Smooth muscle cell (in vitro differentiated cells): ENCODE measurements at regions not wholly inside any gene's neighbourhood (a gene's known extent, or its start where the extent isn't known, plus 50 kb on each side); places are given as distances from the start of the nearest gene placed in this dataset.

Source experiments
- DNase-seq: peaks from one replicate; lab custom pipeline; 2025; ENCODE audit not compliant: unreplicated experiment; lab: John Stamatoyannopoulos, UW
- H2AFZ ChIP-seq: fragments of 200-600 bp; sonication (generic); 2 replicates; pipeline ENCODE4 v1.6.0; 2016; ENCODE audit warnings: antibody characterized with exemption, low read depth, mild to moderate bottlenecking
- H3F3A ChIP-seq: fragments of 200-600 bp; sonication (generic); 2 replicates; pipeline ENCODE4 v1.6.0; 2017; ENCODE audit warnings: antibody characterized with exemption, low read depth
- H3K27ac ChIP-seq: fragments of 200-600 bp; sonication (generic); 2 replicates; pipeline ENCODE4 v1.5.1; 2016; ENCODE audit warnings: low read depth, mild to moderate bottlenecking
- H3K27me3 ChIP-seq: fragments of 200-600 bp; sonication (generic); 2 replicates; pipeline ENCODE4 v1.6.1; 2016; ENCODE audit warnings: low read depth, mild to moderate bottlenecking
- H3K36me3 ChIP-seq: fragments of 200-600 bp; sonication (generic); 2 replicates; pipeline ENCODE4 v1.5.1; 2016; ENCODE audit warnings: low read depth
- H3K4me1 ChIP-seq: fragments of 200-600 bp; sonication (generic); 2 replicates; pipeline ENCODE4 v1.5.1; 2016; ENCODE audit warnings: low read depth
- H3K4me2 ChIP-seq: fragments of 200-600 bp; sonication (generic); 2 replicates; pipeline ENCODE4 v1.6.0; 2016; ENCODE audit warnings: mild to moderate bottlenecking
- H3K4me3 ChIP-seq: fragments of 200-600 bp; sonication (generic); 2 replicates; pipeline ENCODE4 v1.5.1; 2016; ENCODE audit warnings: mild to moderate bottlenecking
- H3K79me2 ChIP-seq: fragments of 200-600 bp; sonication (generic); 2 replicates; pipeline ENCODE4 v1.6.0; 2016; ENCODE audit warnings: low read depth, mild to moderate bottlenecking
- H3K9ac ChIP-seq: fragments of 200-600 bp; sonication (generic); 2 replicates; pipeline ENCODE4 v1.6.0; 2016; ENCODE audit warnings: low read depth
- H3K9me3 ChIP-seq: fragments of 200-600 bp; sonication (generic); replicated peaks from 2 replicates; pipeline ENCODE4 v1.5.1; 2016; ENCODE audit warnings: low read depth
- H4K20me1 ChIP-seq: fragments of 200-600 bp; sonication (generic); 2 replicates; pipeline ENCODE4 v1.6.0; 2016; ENCODE audit warnings: low read depth
- WGBS: methylation state at CpG from one replicate; pipeline ENCODE4 v1.1.7; 2016; ENCODE audit warnings: low lambda C conversion rate; 5-methylcytosine and 5-hydroxymethylcytosine counted together
- TF ChIP-seq, protein P1 (sequence below): fragments of 200-600 bp; sonication (generic); IDR thresholded peaks from 2 replicates; pipeline ENCODE4 v1.5.1; 2017; ENCODE audit warnings: borderline replicate concordance, mild to moderate bottlenecking, antibody characterized with exemption; ENCODE audit not compliant: insufficient read depth, poor library complexity, severe bottlenecking

DNA sequence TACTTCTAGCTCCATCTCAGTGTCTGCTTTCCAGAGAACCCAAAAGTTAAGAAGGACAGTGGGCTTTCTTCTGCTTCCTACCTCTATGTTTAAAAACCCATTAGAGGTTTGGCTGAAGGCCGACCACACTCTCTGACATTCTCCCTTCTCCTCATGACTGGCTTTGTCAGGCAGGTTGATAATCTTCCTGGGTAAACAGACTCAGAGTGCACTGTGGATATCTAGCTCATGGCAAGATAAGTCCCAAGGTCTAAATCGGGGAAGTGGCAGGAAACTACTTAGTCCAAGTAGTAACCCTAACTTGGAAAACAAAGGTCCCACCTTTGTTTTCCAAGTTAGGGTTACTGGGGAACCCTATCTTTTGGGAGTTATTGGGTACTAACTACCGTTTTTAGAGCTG, 161.9 kb upstream of the SPAG17 start:
- Histone ChIP-seq H3K79me2 (no peaks in the 10 kb centered on the region), H3K4me3 (no peak overlapping the region), H3K4me2 (no peak overlapping the region), H4K20me1 (no peaks in the 10 kb centered on the region), H3K4me1 (no peaks in the 10 kb centered on the region), H3K27me3 (no peaks in the 10 kb centered on the region), H3K9me3 (no peaks in the 10 kb centered on the region), H3F3A (no peaks in the 10 kb centered on the region), H2AFZ (no peak overlapping the region), H3K9ac (no peak overlapping the region), H3K36me3 (no peaks in the 10 kb centered on the region), H3K27ac (no peak overlapping the region)
- TF ChIP-seq, protein P1, sequence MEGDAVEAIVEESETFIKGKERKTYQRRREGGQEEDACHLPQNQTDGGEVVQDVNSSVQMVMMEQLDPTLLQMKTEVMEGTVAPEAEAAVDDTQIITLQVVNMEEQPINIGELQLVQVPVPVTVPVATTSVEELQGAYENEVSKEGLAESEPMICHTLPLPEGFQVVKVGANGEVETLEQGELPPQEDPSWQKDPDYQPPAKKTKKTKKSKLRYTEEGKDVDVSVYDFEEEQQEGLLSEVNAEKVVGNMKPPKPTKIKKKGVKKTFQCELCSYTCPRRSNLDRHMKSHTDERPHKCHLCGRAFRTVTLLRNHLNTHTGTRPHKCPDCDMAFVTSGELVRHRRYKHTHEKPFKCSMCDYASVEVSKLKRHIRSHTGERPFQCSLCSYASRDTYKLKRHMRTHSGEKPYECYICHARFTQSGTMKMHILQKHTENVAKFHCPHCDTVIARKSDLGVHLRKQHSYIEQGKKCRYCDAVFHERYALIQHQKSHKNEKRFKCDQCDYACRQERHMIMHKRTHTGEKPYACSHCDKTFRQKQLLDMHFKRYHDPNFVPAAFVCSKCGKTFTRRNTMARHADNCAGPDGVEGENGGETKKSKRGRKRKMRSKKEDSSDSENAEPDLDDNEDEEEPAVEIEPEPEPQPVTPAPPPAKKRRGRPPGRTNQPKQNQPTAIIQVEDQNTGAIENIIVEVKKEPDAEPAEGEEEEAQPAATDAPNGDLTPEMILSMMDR = no peak
- 57% methylated on average over 3 of the region's 3 CpGs for WGBS
- no peak for DNase-seq

DNA sequence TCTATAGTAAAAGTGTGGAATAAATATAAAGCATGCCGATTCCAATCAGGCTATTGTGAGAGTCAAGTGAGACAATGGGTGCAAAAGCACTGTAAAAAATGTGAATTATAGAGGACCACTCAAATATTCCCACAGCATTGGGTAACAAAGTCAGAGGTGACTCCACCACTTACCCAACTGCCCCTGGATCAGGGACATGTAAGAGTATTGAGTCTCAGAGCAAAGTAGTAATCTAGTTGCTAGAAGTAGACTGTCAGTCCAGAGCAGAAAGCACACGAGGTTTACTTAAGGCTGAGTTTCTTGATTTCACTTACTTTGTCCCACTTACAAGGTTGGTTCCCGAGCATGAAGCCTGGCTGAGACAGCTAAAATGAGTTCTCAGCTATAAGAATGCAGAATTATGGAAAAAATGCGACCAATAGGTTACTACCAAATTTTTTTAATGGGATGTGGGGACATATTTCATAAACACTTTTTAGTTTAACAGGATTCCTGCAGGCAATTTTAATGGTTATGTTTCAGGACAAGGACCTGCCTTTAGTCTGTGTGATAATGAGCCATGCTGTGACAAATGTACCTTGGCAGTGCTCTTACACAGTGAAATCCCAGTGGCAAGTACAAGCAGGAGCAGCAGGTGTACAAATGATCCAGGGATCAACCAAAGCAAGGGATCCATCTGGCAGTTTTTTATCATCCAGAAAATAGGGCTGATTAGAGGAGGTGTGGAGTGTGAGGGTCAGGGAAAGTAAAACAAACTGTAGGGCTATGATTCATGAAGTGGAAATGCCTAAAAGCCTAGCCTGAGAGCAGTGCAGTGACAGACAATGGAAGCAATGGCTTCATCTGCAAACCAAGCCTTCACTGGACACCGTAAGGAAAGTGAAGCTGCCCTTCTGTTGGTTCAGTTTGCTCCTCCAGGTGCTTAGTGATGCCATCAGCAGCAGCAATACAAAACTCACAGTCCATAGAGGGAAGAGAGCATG, 156.2 kb upstream of the SPAG17 start:
- Histone ChIP-seq H3K4me1 (no peaks in the 10 kb centered on the region), H3K4me3 (no peak overlapping the region), H3K4me2 (no peak overlapping the region), H3K27me3 (no peaks in the 10 kb centered on the region), H3K9me3 (no peaks in the 10 kb centered on the region), H4K20me1 (no peaks in the 10 kb centered on the region), H3K9ac (no peak overlapping the region), H3K36me3 (no peaks in the 10 kb centered on the region), H3F3A (no peaks in the 10 kb centered on the region), H3K27ac (no peak overlapping the region), H2AFZ (no peak overlapping the region), H3K79me2 (no peaks in the 10 kb centered on the region)
- WGBS = 72% methylated on average over 5 of the region's 5 CpGs
- TF ChIP-seq, protein P1 = no peak
- no peak for DNase-seq

DNA sequence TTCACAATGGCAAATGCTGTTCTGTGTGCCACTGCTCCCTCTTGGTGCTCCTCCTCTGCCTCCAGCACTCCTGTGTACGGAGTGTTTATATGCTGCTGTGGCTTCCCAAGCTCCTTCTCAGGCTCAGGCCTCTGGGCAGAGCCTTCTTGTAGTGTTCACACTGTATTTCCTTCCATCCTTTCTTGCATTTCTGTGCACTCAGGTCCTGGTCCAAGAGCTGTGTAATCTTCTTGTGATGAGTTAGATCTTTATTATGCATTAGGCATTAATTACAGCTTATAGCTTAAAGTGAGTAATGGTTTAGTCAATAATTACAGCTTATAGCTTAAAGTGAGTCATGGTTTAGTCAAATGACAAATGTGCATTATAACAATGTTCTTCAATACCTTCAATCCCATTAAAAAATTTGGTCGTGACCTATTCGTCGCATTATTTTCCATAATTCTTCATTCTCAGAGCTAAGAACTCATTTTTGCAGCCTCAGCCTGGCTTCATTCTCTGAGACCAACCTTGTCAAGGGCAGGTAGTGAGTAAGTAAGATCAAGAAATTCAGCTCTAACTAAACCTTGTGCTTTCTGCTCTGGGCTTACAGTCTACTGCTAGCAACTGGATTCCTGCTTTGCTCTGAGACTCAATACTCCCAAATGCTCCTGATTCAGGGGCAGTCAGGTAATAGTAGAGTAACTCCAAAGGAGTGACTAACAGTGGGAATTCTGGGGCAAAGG, 154.5 kb upstream of the SPAG17 start:
- Histone ChIP-seq H3K4me3 (no peak overlapping the region), H3K4me2 (no peak overlapping the region), H3K4me1 (no peaks in the 10 kb centered on the region), H3K9me3 (no peaks in the 10 kb centered on the region), H3K36me3 (no peaks in the 10 kb centered on the region), H3K27ac (no peak overlapping the region), H3K79me2 (no peaks in the 10 kb centered on the region), H3K27me3 (no peaks in the 10 kb centered on the region), H3F3A (no peaks in the 10 kb centered on the region), H3K9ac (no peak overlapping the region), H2AFZ (no peak overlapping the region), H4K20me1 (no peaks in the 10 kb centered on the region)
- DNase-seq = no peak
- WGBS = 57% methylated on average over 4 of the region's 4 CpGs
- TF ChIP-seq, protein P1 = no peak
